ENCODE measurements at regions not wholly inside any gene's neighbourhood (a gene's known extent, or its start where the extent isn't known, plus 50 kb on each side); places are given as distances from the start of the nearest gene placed in this dataset.

DNA sequence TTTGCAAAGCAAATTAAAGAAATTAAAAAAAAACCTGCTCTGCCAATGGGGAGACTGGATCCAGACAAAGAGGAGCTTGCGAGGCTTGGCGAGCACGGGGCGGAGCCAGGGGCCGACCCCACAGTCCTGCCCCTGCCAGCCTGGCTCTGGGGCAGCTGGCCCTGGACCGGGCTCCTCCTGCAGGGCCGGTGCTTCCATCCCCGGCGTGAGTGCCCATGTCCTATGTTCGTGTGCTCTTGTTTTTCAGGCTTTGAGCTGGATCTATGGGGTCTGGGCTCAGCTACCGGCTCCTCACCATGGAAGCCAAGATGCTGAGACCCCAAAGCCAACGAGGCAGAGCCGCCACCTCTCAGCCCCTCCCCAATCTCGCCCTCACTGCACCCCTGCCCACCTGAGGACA lies 176.8 kb downstream of the KIF26A start:
- POLR2A ChIA-PET = no interaction called here

DNA sequence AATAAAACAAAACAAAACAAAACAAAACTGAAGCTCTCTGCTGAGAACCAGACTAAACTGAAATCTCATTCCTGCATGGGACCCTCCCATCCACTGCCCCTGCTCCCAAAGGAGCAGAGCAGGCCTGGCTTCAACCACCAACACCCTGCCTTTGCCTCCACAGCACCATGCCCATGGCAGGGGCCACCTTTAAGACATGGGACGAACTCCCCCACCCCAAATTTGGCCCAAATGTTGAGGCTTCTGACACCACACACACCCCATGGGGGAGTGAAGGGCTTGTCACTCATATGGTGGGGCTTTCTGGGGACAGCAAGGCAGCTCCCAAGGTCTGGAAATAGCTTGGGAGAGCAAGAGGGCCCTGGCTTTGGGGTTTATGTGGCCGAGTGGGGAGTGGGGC lies 177.2 kb downstream of the KIF26A start:
- H3K4me3 ChIP-seq (ENCODE audit: control extremely low read depth in 1 of 5, extremely low read depth in 1 of 5, insufficient read depth in 1 of 5, low read depth in 2 of 5, low read length in 4 of 5) = no peak overlapping the region
- 79% methylated on average over 1 of the region's 2 CpGs for WGBS (ENCODE audit: insufficient coverage)
- H3K9me3 ChIP-seq (ENCODE audit: control extremely low read depth in 1 of 3, control insufficient read depth in 2 of 3, insufficient read depth in 1 of 3, low read length in 2 of 3) = peaks cover 0 to 2% (median 0%) of the 10 kb centered on the region in 3 donors
- intact Hi-C loops (cut with micrococcal nuclease) = no loop called here
- H4K20me1 ChIP-seq (ENCODE audit: control insufficient read depth, insufficient read depth, low read length, poor library complexity, severe bottlenecking) = no peaks in the 10 kb centered on the region
- H3K9ac ChIP-seq (ENCODE audit: low read length) = no peak overlapping the region
- no peak for ATAC-seq (ENCODE audit: low read depth)
- no peak overlapping the region for H3K4me2 ChIP-seq (replicated peaks; ENCODE audit: low read depth, low read length, poor library complexity, severe bottlenecking)
- H3K27me3 ChIP-seq (replicated peaks in 1 of 4; ENCODE audit: control extremely low read depth in 1 of 4, control insufficient read depth in 3 of 4, insufficient read depth in 4 of 4, low read length in 3 of 4) = peaks cover 0 to 2% (median 0%) of the 10 kb centered on the region in 4 experiments
- CTCF ChIA-PET = no interaction called here
- no peak overlapping the region for H3K4me3 Mint-ChIP-seq
- TF ChIP-seq, protein P1, sequence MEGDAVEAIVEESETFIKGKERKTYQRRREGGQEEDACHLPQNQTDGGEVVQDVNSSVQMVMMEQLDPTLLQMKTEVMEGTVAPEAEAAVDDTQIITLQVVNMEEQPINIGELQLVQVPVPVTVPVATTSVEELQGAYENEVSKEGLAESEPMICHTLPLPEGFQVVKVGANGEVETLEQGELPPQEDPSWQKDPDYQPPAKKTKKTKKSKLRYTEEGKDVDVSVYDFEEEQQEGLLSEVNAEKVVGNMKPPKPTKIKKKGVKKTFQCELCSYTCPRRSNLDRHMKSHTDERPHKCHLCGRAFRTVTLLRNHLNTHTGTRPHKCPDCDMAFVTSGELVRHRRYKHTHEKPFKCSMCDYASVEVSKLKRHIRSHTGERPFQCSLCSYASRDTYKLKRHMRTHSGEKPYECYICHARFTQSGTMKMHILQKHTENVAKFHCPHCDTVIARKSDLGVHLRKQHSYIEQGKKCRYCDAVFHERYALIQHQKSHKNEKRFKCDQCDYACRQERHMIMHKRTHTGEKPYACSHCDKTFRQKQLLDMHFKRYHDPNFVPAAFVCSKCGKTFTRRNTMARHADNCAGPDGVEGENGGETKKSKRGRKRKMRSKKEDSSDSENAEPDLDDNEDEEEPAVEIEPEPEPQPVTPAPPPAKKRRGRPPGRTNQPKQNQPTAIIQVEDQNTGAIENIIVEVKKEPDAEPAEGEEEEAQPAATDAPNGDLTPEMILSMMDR (IDR thresholded peaks at IDR 0.05) = no peak
- no peak for TF ChIP-seq EZH2 (IDR thresholded peaks at IDR 0.05; ENCODE audit: borderline replicate concordance, insufficient read depth, low read depth, low read length, poor library complexity, severe bottlenecking)
- no peak overlapping the region for H3K27ac Mint-ChIP-seq
- H3K27me3 Mint-ChIP-seq = peaks cover 5% of the 10 kb centered on the region
- H3K4me1 Mint-ChIP-seq = no peaks in the 10 kb centered on the region
- no peak for DNase-seq
- H3K9me3 Mint-ChIP-seq (ENCODE audit: insufficient read depth) = peaks cover 5% of the 10 kb centered on the region
- H3K27ac ChIP-seq (ENCODE audit: low read length in 2 of 2) = no peak overlapping the region
- H3K4me1 ChIP-seq (ENCODE audit: control insufficient read depth in 2 of 2, insufficient read depth in 2 of 2, low read length in 2 of 2) = no peaks in the 10 kb centered on the region
- no peaks in the 10 kb centered on the region for H3K36me3 ChIP-seq (replicated peaks in 1 of 2; ENCODE audit: control extremely low read depth in 1 of 2, control insufficient read depth in 1 of 2, extremely low read depth in 1 of 2, insufficient read depth in 2 of 2, low read length in 1 of 2)
- H3K79me2 ChIP-seq (ENCODE audit: control insufficient read depth, insufficient read depth, low read length) = no peaks in the 10 kb centered on the region
- no peak overlapping the region for H2AFZ ChIP-seq (ENCODE audit: insufficient read depth, low read depth, low read length, poor library complexity, severe bottlenecking)
- POLR2A ChIA-PET = no interaction called here

More for the DNA sequence above, 176.8 kb downstream of the KIF26A start:
- Mint-ChIP-seq H3K9me3 (ENCODE audit: insufficient read depth) (peaks cover 5% of the 10 kb centered on the region), H3K27me3 (peaks cover 5% of the 10 kb centered on the region), H3K4me3 (no peak overlapping the region), H3K27ac (no peak overlapping the region), H3K4me1 (no peaks in the 10 kb centered on the region)
- no peak for ATAC-seq (ENCODE audit: low read depth)
- CTCF ChIA-PET = no interaction called here
- H3K9me3 ChIP-seq (ENCODE audit: control extremely low read depth in 1 of 3, control insufficient read depth in 2 of 3, insufficient read depth in 1 of 3, low read length in 2 of 3) = peaks cover 0 to 6% (median 0%) of the 10 kb centered on the region in 3 donors
- TF ChIP-seq, protein P1 (IDR thresholded peaks at IDR 0.05) = no peak
- TF ChIP-seq EZH2 (IDR thresholded peaks at IDR 0.05; ENCODE audit: borderline replicate concordance, insufficient read depth, low read depth, low read length, poor library complexity, severe bottlenecking) = no peak
- H3K27ac ChIP-seq (ENCODE audit: low read length in 2 of 2) = no peak overlapping the region
- H3K4me1 ChIP-seq (ENCODE audit: control insufficient read depth in 2 of 2, insufficient read depth in 2 of 2, low read length in 2 of 2) = no peaks in the 10 kb centered on the region
- no peak overlapping the region for H3K9ac ChIP-seq (ENCODE audit: low read length)
- 86% methylated on average over 14 of the region's 14 CpGs for WGBS (ENCODE audit: insufficient coverage)
- H3K36me3 ChIP-seq (replicated peaks in 1 of 2; ENCODE audit: control extremely low read depth in 1 of 2, control insufficient read depth in 1 of 2, extremely low read depth in 1 of 2, insufficient read depth in 2 of 2, low read length in 1 of 2) = no peaks in the 10 kb centered on the region
- H2AFZ ChIP-seq (ENCODE audit: insufficient read depth, low read depth, low read length, poor library complexity, severe bottlenecking) = no peak overlapping the region
- DNase-seq = no peak
- no peaks in the 10 kb centered on the region for H4K20me1 ChIP-seq (ENCODE audit: control insufficient read depth, insufficient read depth, low read length, poor library complexity, severe bottlenecking)
- no peak overlapping the region for H3K4me3 ChIP-seq (ENCODE audit: control extremely low read depth in 1 of 5, extremely low read depth in 1 of 5, insufficient read depth in 1 of 5, low read depth in 2 of 5, low read length in 4 of 5)
- no peak overlapping the region for H3K4me2 ChIP-seq (replicated peaks; ENCODE audit: low read depth, low read length, poor library complexity, severe bottlenecking)
- no peaks in the 10 kb centered on the region for H3K79me2 ChIP-seq (ENCODE audit: control insufficient read depth, insufficient read depth, low read length)
- intact Hi-C loops (cut with micrococcal nuclease) = no loop called here
- peaks cover 0 to 2% (median 0%) of the 10 kb centered on the region in 4 experiments for H3K27me3 ChIP-seq (replicated peaks in 1 of 4; ENCODE audit: control extremely low read depth in 1 of 4, control insufficient read depth in 3 of 4, insufficient read depth in 4 of 4, low read length in 3 of 4)
